NCI-H524 treated with DMSO at 0.1 percent for 48 hours (cell line): ENCODE measurements at regions not wholly inside any gene's neighbourhood (a gene's known extent, or its start where the extent isn't known, plus 50 kb on each side); places are given as distances from the start of the nearest gene placed in this dataset.

Source experiments
- DNase-seq: peaks from one replicate; lab custom pipeline; 2025; lab: John Stamatoyannopoulos, UW

DNA sequence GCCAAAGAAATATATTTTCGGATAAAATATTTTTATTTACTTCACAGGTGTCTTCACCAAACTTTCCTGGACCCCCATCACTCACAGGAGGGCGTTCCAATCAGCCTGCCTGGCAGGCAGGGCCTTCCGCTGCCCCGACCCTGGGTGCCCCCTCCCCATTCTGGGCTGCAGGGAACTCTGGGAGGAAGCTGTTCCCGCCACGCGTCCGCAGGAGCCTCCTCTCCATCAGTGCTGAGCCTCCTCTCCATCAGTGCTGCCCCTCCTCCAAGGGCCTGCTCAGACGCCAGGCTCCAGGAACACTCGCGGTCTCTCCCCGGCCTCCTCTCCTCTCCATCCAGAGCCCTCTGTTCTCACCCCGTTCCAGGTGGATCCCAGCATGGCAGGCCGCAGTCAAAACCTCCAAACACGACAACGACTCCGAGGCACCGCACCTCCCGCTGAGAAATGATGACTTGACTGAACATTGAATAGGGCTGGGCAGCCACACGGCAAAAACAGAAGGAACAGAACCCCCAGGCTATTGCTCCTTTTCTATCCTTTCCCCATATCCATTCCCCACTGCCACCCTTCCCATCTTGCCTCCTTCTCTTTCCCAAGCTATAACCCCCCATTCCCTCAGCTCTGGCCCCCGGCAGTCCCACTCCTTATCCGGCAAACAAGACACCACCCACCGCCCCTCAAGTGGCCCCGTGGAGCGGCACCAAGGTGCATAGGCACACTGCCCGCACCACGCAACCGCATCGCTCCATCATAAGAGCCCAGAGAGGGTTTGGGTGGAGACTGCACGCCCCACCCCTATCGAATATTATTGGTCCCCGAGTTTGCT lies 268.6 kb upstream of the RAB6C start:
- no peak for DNase-seq

DNA sequence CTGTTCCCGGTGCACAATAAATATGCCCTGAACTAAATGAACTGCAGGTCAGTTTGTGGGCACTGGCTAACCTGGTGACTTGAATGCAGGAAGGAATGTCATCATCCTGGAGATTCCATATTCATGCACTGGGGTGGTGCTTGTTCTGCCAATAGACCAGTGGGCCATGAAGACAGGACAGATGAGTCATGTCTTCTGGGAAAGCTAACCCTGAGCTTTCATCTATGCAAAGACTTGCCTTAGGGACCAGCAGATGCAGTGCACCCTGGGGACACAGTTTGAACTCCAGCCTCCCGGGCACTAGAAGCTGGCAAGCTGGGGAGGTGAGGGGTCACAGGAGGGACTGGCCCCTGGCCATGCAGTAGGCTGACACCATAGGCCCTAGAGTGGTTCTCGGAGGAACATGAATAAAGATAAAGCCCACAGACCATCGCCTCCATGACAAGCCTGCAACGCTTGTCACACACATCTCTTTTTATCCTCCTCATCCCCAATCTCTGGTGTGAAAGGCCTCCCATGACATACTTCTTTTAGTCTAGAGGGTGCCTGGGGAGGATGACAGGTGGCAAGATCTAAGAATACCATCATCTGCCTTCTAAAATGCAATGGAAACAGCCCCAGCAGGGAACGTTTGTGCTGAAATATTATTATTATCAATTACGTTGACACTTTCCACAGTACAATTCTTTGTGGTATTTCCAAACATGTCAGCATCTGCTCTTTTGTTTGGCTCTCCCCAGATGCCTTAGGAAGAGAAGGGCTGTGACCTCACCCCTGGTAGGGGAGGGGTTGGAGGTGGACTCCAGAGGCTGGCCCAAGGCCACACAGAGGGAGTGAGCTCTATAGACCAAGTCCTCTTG lies 267.4 kb upstream of the RAB6C start:
- DNase-seq = no peak

DNA sequence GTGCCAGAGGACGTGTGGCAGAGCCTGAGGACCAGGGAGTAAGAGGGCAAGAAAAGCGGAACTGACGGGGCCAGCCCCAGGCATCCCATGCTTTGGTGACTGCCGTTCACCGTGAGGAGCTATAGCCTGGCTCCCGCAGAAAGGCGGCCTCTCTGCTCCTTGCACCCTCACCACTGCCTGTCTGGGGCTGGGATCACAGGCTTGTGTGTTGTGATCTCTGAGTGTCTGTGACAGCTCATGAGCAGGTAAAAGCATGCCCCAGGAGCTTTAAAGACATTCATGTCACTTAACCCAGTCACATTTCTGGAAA lies 266.8 kb upstream of the RAB6C start:
- DNase-seq = no peak

DNA sequence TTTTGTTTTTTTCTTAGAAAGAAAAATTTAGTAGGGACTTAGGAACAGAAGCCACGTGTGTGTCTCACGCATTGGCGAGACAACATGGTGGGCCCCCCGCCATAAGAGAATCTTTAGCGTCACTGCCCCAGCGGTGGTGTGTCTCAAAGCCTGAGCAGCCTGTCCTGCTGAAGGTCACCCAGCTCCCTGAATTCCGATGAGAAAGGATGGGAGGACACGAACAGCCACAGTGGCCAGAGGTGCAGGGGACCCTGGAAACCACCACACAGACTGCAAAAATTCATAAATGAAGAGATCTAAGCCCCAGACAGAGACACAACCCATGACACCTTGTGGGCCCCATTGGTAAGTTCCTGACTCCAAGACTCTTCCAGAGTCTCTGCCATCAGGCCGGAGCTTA lies 266.1 kb upstream of the RAB6C start:
- DNase-seq = no peak

DNA sequence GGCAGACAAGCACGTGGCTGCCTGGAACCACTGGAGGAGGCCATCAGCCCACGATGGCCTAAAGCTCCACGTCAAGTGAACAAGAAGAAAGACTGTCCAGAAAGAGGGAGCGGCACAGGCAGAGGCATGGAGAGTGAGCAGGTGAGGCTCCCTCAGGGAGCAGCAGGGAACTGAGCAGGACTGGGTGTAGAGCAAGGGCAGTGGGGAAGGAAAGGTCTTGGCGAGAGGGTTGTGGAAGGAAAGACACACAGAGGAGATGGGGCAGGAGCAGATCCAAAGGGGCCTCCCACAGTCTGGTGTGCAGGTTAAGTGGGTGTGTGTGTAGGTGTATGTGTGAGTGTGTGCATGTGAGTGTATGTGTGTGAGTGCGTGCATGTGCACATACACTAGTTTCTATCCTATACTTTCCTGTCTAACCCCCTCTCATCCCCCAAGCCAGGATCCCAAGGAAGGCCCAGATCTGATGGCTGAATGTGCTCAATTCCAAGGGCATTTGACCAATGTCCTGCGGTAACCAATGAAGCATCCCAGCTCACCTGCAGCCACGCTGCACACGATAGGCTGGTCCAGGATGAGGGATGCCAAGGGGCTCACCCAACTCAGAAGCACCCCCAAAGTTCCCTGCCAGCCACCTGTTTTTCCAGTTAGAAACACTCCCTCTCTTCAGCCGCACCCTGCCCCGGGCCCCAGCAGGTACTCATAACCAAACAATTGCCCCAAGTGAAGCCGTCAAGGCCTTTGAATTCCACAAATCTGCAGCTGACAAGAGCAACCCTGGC lies 262.5 kb upstream of the RAB6C start:
- no peak for DNase-seq

DNA sequence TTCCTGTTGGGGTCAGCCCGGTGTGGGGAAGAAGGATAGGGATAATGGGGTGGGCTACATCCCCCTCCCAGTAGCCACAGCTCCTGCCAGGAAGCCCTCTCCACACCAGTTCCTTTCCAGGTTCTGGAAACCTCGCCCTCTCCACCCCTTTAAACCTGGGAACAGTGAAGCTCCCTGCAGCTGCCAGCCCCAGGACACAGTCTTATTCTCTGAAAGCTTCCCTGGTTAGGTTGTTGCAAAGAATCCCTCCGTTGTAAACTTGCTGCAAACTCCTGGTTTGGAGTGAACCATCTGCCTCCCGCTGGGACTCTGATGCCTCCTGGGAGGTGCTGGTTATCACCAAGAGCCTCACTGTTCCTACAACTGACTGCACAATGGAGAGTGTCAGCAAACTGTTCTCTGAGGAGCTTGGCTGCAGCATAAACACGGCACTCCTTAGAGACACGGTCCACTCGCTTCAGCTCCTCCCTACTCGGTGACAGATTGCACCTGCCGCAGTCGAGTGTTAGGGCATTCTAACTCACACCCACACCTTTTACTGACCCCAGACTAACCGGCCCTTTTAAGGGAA lies 261.8 kb upstream of the RAB6C start:
- no peak for DNase-seq

DNA sequence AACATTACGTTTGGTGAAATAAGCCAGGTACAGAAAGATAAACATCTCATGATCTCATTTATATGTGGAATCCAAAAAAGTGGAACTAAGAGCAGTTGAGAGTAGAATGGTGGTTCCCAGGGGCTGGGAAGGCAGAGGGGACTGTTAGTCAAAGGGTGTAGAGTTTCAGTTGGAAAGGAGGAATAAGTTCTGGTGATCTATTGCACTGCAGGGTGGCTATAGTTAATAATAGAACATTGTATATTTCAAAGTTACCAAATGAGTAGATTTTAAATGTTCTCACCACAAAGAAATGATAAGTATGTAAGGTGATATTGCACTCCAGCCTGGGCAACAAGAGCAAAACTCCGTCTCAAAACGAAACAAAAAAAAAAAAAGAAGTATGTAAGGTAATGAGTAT lies 260.1 kb upstream of the RAB6C start:
- DNase-seq = no peak

DNA sequence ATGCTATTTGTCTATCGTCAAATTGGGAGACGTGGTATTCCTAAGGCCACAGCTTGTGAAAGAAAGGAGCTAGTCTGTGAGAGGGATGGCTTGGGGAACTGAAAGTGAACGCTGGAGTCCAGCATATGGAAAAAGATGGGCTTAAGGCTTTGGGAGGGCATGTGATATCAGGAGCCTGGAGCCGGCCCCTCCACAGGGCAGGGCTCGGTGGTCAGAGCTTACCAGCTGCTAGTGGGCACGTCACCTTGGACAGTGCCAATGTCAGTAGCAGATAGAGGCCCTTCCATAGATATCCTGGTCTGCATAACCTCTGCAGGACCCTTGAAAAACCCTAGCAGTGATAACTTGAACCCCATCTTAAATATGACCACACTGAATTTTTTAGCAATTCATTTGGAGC lies 259.1 kb upstream of the RAB6C start:
- DNase-seq = no peak

DNA sequence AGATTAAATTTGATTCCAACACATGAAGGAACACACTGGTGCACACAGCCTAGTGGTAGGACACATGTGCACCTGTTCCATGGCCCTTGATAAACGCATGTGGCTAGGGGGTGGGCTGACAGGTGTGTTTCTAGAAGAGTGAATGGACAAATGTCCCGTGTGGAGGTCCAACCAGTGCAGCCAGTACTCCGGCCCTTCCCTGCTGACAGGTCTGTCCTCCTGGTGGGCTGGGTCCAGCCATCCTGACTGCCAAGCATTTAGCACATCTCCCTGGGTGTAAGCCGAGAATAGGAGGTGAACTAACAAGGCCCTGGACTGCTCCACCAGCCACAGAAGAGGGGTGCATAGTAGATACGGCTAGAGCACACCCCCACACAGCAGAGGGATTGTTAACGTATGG lies 258.7 kb upstream of the RAB6C start:
- DNase-seq = no peak

DNA sequence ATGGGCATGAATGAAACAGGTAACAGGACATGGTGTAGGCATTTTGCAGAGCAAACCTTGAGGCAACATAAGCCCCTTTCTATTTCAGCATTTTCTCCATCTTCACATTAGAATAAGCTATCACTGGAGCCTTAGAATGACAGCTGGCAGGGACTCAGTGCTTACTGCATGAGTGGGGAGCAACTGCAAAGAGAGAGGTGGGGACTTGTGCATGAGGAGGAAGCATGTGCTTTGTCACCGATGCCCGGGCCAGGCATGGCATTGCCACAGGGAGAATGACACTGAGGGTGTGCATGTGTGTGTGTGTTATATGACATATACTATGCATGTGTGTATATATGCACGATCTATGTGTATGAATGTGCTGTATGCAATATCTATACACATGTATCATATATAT lies 258.2 kb upstream of the RAB6C start:
- no peak for DNase-seq

DNA sequence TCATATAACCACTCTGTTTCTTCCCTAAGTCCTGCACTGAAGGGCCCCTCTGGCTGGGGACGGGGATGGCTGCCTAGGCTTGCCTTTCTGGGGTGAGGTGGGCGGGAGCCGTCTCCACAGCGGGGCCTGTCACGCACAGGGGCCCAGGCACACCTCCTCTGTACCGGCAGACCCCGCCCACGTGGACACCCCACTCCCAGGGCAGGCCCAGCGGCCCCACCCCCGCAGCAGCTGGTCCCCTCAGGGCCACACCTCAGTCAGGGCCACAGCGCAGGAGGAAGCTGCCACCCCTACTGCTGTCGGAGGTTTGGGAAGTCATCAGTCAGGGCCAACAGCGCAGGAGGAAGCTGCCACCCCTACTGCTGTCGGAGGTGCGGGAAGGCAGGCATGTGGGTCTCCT lies 257.6 kb upstream of the RAB6C start:
- DNase-seq = no peak

DNA sequence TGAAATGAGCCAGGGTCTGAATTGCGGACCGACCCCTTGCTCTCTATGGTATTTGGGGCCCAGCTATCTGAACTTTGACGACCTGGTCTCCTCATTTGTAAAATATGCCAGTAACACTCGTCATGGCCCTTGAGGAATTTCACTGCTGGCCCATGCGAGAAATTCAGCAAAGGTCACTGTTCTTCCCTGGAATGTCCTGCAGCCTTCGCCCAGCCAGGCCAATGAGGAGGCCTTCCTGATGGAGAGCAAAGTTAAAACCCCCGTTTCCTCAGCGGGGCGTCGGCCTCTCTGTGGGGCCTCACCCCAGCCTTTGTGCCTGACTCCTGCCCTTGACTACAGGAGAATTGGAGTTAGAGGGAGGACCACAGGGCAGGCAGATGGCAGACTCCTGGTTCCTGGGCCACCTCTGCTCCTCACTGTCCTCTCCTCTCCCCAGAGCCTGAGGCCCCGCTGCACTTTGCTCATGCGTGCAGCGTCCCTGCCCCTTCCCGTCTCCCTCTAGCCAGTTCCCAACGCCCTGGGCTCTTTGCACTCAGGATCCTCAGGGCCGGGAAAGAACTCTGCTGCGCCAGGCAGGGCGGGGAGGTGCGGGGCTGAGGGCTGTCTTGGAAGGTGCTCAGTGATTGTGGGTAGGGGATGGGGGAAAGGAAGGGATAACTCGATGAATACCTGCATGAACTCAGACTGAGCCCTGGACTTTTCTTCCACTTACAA lies 257.0 kb upstream of the RAB6C start:
- no peak for DNase-seq

DNA sequence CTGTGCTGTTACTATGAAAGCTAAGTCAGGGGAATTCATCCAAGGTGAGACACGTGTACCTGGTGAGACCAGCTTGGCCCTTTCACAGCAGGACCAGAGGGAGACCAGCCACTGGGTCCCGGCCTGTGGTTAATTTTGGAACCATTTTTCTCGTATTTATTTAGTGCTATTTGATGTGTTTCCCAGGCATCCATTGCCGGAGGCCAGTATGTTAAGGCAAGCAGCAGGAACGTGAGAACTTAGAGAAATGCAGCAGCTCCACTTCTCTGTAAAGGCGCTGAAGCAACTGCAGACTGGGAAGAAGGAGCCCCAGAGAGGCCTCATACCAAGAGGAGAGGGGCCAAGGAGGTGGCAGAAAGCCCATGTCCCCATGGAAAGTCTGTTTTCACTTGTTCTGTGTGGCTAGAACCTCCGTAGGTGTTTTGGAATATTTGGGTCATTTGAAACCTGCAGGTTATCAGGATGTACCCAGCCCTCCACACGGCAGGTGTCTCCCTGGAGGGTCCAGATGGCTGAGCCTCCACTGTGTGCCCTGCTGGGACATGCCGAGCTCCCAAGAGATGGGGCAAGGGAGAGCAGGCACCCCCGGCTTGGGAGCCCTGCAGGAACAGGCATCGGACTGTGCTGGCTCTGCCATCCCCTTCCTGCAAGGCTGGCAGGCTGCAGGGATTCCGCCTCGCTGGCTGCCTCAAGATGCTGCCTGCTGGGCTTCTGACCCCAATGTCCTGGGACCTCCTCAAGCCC lies 256.0 kb upstream of the RAB6C start:
- no peak for DNase-seq

DNA sequence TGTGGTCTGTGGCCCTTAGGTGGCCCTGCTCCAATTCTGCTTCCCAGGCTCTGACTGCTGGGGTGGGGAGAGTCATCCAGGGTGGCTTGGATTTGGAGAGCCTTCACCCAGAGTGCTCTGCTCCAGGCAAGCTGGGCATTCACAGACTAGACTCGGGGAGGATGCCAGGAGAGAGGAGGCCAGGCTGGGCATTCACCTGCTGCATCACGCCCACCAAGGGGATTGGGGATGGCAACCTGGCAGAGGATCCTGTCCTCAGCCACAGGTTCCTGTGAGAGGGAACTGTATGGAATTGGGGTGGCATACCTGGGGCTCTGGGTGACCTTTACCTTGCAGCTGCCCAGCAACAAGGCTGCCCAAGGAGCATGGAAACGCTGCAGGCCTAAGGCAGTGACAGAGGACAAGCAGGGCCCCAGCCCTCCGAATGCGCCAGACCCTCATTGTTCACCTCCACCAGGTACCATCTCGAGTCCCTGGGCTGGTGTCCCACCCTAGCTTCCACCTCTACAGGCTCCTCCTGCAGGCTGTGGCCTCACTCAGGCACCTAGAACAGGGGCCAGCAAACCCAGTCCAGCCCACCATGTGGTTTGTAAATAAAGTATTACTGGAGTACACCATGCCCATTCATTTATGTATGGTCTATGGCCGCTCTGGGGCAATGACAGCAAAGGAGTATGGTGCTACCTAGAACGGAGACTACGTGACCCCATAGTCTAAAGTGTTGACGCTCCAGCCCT lies 255.3 kb upstream of the RAB6C start:
- DNase-seq = no peak

DNA sequence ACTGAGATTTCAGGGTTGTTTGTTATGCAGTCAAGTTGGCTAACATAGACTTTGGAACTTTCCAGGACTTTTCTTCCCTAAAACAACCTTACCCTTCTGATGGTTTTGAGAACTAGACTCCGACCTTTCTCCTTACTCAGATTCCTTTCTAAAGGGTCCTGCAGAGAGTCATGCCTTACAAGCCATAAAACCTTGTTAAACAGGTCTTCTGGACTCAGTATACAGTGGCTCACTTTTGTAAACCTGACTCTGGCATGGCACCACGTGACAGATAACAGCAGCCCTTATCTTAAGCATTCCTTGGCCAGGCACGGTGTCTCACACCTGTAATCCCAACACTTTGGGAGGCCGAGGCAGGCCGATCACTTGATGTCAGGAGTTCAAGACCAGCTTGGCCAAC lies 253.2 kb upstream of the RAB6C start:
- no peak for DNase-seq

DNA sequence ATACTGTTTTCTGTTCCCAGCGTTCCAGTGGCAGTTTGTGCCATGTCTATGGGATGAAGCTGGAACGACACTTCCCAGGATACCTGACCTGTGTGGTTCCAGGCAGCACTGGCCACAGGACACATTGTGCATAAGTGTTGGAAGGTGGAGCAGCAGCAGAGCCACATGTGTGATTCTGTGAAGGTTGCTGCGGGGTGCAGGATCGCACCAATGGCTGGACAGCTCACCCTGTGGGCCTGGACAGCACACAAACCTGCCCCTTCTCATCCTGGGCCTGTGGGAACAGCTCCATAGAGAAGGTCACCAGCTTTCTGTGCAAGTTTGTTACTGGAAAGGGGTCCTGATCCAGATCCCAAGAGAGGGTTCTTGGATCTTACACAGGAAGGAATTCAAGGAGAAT lies 252.2 kb upstream of the RAB6C start:
- no peak for DNase-seq

DNA sequence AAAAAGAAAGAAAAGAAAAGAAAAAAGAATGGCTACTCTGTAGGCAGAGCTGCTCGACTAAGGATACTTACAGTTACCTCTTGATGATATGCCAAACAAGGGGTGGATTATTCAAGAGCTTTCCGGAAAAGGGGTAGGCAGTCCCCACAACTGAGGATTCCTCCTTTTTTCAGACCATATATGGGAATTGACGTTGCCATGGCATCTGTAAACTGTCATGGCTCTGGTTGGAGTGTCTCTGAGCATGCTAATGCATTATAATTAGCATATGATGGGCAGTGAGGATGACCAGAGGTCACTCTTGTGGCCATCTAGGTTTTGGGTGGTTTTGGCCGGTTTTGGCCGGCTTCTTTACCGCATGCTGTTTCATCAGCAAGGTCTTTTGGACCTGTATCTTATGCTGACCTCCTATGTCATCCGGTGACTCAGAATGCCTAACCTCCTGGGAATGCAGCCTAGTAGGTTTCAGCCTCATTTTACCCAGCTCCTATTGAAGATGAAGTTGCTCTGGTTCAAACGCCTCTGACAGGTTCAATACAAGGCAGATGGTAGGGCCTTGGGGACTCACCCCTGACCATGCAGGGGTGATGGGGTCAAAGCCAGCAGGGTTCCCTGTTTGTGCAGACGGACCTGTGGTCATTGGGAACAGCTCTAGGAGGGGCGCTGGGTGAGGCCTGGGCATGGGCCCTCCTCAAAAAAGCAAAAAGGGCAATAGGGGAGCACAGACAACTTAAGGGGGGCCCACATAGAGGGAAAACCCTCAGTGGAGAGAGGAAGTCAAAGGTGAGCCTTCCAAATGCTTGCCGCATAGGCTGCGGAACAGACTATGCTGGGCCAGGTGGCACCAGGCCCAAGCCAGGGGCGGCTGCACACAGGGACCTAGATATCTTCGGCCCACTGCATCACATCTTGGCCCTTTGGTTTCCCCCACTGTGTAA lies 251.2 kb upstream of the RAB6C start:
- no peak for DNase-seq

DNA sequence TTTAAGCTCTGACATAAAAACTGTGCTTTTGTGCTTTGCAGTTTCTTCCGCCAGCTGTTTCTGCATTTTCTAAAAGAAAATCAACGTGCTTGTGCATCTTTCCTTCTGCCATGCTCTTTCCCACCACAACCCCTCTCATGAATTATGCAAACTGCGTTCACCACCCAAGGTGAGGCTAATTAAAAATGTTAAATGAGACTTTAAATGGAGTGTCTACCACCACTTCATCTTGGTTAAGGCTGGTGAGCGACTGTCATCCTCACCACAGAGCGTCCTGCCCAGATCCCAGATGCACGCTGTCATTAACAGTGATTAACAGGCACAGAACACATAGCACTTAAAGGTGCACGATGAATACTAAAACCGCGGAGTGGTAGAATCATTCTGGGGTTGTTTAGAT lies 250.5 kb upstream of the RAB6C start:
- no peak for DNase-seq

DNA sequence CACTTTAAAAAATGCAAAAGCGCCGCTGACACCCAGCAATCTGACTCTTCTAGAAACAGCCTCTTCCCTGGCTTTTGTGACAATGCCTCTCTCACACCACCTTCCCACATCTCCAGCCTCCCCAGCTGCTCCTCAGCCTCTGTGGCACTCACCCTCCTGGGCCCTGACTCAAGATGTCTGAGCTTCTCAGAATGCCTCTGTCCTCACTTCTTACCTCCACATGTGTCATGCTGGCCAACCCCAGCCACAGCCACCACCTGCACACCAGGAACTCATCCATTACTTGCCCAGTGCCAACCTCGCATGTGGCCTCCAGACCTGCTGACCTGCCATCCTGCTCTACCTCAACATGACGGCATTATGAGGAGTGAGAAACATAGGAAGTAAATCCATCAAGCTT lies 249.8 kb upstream of the RAB6C start:
- DNase-seq = no peak
